Activated CD4-positive, alpha-beta T cell treated with anti-CD3 and anti-CD28 coated beads, Interleukin-2, amount 10 ng/mL, durations not matched to agents 7 days and 5 days (primary cell): ENCODE measurements at regions not wholly inside any gene's neighbourhood (a gene's known extent, or its start where the extent isn't known, plus 50 kb on each side); places are given as distances from the start of the nearest gene placed in this dataset.

Experiments
- CTCF ChIA-PET: fragments of 350-600 bp; sonication (Branson Sonifier 250); formaldehyde crosslinking; loops from one replicate; lab custom pipeline; 2021; ENCODE audit warnings: antibody characterized with exemption; lab: Charles Lee
- POLR2A ChIA-PET: fragments of 350-600 bp; sonication (Branson Sonifier 250); formaldehyde crosslinking; loops from one replicate; lab custom pipeline; 2021; ENCODE audit warnings: antibody characterized with exemption; lab: Charles Lee
- DNase-seq: peaks from one replicate; pipeline ENCODE4 v3.0.0-alpha.2; 2020
- H3K27ac Mint-ChIP-seq: one replicate; pipeline ENCODE4 v1.8.0; 2021; ENCODE audit warnings: mild to moderate bottlenecking, moderate library complexity, mixed read lengths
- H3K27me3 Mint-ChIP-seq: one replicate; pipeline ENCODE4 v1.8.0; 2021; ENCODE audit warnings: mixed read lengths
- H3K36me3 Mint-ChIP-seq: one replicate; pipeline ENCODE4 v1.8.0; 2021; ENCODE audit warnings: low read depth, mixed read lengths
- H3K4me1 Mint-ChIP-seq: one replicate; pipeline ENCODE4 v1.8.0; 2021; ENCODE audit warnings: mixed read lengths
- H3K4me3 Mint-ChIP-seq: one replicate; pipeline ENCODE4 v1.8.0; 2021; ENCODE audit warnings: mild to moderate bottlenecking, moderate library complexity, mixed read lengths
- H3K9me3 Mint-ChIP-seq: one replicate; pipeline ENCODE4 v1.8.0; 2021; ENCODE audit warnings: mixed read lengths

DNA sequence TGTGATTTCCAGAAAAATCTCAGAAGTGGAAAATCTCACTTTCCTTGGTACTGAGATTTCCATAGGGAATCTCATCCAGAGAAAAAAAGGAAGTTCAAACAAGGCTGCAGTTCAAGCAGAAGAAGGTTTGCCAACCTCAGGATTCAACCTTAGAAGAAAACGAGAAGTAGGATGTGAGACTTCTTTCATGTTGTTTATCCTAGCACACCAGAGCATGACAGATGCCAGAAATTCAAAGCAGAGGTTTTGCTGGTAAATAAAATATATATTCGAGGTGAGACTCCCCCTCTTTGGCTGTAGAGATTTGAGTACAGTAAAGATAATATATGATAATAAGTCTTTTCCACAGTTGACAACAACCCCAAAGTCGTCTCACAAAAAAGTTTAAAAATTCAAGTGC is 116.9 kb upstream of the SMC2 start:
- DNase-seq = no peak
- no peaks in the 10 kb centered on the region for H3K9me3 Mint-ChIP-seq
- H3K4me3 Mint-ChIP-seq = no peak overlapping the region
- POLR2A ChIA-PET = no interaction called here
- H3K36me3 Mint-ChIP-seq = no peaks in the 10 kb centered on the region
- CTCF ChIA-PET = no interaction called here
- no peak overlapping the region for H3K27ac Mint-ChIP-seq
- H3K4me1 Mint-ChIP-seq = no peaks in the 10 kb centered on the region
- H3K27me3 Mint-ChIP-seq = no peaks in the 10 kb centered on the region

DNA sequence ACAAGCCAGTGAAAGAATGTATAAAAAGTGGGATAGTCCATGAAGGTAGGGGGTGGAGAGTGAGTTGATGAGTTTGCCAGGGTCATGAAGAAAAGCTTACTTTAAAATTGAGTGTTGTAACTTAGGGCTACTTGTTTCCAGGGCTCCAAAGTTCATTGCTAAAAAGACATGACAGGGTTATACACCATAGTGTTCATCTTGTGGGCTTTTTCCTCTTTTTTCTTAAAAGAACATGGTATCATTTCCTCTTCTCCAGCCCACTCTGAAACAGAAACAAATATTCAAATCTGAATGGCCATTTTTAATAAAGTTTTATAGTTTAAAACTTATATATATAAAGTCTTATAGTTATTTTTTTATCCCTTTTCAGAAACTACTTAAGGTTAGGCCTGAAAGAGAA is 115.7 kb upstream of the SMC2 start:
- H3K27ac Mint-ChIP-seq = no peak overlapping the region
- H3K9me3 Mint-ChIP-seq = no peaks in the 10 kb centered on the region
- H3K4me1 Mint-ChIP-seq = no peaks in the 10 kb centered on the region
- ChIA-PET POLR2A (no interaction called here), CTCF (no interaction called here)
- H3K36me3 Mint-ChIP-seq = no peaks in the 10 kb centered on the region
- H3K4me3 Mint-ChIP-seq = no peak overlapping the region
- no peaks in the 10 kb centered on the region for H3K27me3 Mint-ChIP-seq
- DNase-seq = no peak

DNA sequence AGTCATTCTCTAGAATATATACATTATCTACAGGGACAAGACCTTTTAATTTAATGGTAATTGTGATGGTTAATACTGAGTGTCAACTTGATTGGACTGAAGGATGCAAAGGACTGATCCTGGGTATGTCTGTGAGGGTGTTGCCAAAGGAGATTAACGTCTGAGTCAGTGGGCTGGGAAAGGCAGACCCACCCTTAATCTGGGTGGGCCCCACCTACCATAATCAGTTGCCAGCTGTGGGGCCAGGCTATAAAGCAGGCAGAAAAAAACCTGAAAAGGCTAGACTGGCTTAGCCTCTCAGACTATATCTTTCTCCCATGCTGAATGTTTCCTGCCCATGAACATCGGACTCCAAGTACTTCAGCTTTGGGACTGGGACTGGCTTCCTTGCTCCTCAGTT is 112.2 kb upstream of the SMC2 start:
- H3K27ac Mint-ChIP-seq = no peak overlapping the region
- peaks cover 4% of the 10 kb centered on the region for H3K27me3 Mint-ChIP-seq
- no peak overlapping the region for H3K4me3 Mint-ChIP-seq
- no peaks in the 10 kb centered on the region for H3K4me1 Mint-ChIP-seq
- H3K36me3 Mint-ChIP-seq = no peaks in the 10 kb centered on the region
- no peak for DNase-seq
- ChIA-PET POLR2A (no interaction called here), CTCF (no interaction called here)
- H3K9me3 Mint-ChIP-seq = no peaks in the 10 kb centered on the region

DNA sequence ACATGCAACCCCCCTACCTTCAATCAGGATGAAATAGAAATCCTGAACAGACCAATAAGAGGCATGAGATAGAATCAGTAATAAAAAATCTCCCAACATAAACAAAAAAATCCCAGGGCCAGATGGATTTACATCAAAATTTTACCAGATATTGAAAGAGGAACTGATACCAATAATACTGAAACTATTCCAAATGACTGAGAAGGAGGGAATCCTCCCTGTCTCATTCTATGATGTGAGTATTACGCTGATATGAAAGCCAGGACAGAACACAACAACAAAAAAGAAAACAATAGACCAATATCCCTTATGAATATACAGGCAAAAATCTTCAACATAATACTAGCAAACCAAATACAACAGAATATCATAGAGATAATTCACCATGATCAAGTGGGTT is 109.0 kb upstream of the SMC2 start:
- POLR2A ChIA-PET = no interaction called here

DNA sequence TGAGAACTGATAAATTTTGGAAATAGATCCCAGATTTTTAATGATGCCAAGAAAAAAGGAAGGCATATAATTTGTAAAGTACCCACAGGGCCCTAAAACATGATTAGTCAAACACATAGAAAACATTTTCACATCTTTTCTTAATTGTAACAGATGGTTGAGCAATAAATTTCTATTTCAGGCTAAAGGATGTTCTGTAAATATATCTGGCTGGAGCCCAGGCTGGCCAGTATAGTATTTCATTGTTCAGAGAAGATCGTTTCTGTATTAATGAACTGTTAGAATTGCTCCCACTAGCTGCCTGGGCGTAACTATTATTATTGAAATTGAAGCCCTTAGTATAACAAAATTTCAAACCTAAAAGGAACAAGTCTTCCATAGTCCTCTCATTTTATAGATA is 105.3 kb upstream of the SMC2 start:
- ChIA-PET CTCF (no interaction called here), POLR2A (no interaction called here)
- no peak overlapping the region for H3K4me3 Mint-ChIP-seq
- H3K9me3 Mint-ChIP-seq = no peaks in the 10 kb centered on the region
- H3K27ac Mint-ChIP-seq = no peak overlapping the region
- H3K36me3 Mint-ChIP-seq = no peaks in the 10 kb centered on the region
- H3K4me1 Mint-ChIP-seq = peaks cover 5% of the 10 kb centered on the region
- no peak for DNase-seq
- H3K27me3 Mint-ChIP-seq = peaks cover 4% of the 10 kb centered on the region

More for the DNA sequence above, 109.0 kb upstream of the SMC2 start:
- DNase-seq = no peak
- Mint-ChIP-seq H3K4me3 (no peak overlapping the region), H3K36me3 (no peaks in the 10 kb centered on the region), H3K27ac (no peak overlapping the region), H3K4me1 (peaks cover 2% of the 10 kb centered on the region), H3K9me3 (no peaks in the 10 kb centered on the region), H3K27me3 (peaks cover 4% of the 10 kb centered on the region)
- CTCF ChIA-PET = interaction anchor here (0.6 to 0.7 kb wide), 2 partner anchors 50 to 543 kb away, joined by 3 read pairs; no protein-coding TSS in a partner anchor

DNA sequence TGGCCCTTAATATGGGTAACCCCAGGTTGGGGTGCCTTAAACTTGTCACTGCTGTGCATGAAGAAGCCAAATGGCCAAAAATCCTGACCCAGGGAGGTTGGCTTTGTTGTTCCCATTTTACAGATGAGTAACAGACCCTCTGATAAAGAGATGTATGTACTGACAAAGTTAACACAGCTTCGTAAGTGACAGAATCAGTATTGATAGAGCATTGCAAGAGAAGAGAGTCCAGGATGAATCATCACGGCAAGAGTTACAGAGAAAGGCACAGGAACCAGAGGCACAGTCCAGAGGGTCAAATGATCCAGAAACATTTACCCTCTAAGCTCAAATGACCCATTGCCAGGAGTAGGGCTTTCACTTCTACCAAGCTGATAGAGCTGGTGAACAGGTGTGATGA is 103.8 kb upstream of the SMC2 start:
- ChIA-PET POLR2A (no interaction called here), CTCF (no interaction called here)
- H3K9me3 Mint-ChIP-seq = no peaks in the 10 kb centered on the region
- H3K4me3 Mint-ChIP-seq = no peak overlapping the region
- H3K27me3 Mint-ChIP-seq = peaks cover 3% of the 10 kb centered on the region
- no peak for DNase-seq
- peaks cover 5% of the 10 kb centered on the region for H3K4me1 Mint-ChIP-seq
- H3K36me3 Mint-ChIP-seq = no peaks in the 10 kb centered on the region
- H3K27ac Mint-ChIP-seq = no peak overlapping the region

DNA sequence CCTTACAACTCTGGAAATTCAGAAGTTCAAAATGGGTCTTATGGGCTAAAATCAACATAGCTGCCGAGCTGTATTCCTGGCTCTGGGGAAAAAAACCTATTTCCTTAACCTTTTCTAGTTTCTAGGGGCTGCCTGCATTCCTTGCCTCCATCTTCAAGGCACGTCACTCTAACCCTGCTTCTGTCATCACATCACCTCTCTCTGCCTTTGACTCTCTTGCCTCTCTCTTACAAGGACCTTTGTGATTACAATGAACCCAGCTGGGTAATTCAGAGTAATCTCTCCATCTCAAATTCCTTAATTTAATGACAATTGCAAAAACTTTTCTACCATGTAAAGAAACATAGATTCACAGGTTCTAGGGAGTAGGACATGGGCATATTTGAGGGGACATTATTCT is 103.1 kb upstream of the SMC2 start:
- H3K9me3 Mint-ChIP-seq = no peaks in the 10 kb centered on the region
- ChIA-PET POLR2A (no interaction called here), CTCF (no interaction called here)
- H3K27me3 Mint-ChIP-seq = peaks cover 3% of the 10 kb centered on the region
- no peak for DNase-seq
- peaks cover 5% of the 10 kb centered on the region for H3K4me1 Mint-ChIP-seq
- H3K36me3 Mint-ChIP-seq = no peaks in the 10 kb centered on the region
- H3K4me3 Mint-ChIP-seq = no peak overlapping the region
- no peak overlapping the region for H3K27ac Mint-ChIP-seq

DNA sequence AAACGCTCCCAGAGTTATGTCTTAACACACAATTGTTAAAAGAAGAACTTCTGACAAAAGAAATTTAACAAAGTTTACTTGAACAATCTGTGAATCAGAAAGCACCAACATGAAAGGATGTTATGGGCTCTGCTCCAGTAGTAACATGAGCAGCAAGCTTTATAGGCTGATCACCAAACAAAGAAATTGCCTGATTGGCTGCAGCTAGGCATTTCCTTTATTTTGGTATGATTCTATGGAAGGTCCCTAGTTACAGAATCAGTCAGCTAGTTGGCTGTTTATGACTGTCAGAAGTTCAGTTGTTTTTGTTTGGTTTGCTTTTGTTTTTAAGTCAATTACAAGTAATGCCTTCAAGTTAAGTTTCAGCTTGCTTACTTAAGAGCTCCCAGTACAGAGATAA is 102.4 kb upstream of the SMC2 start:
- CTCF ChIA-PET = no interaction called here
- POLR2A ChIA-PET = no interaction called here
- no peak for DNase-seq
- H3K27ac Mint-ChIP-seq = no peak overlapping the region
- H3K4me3 Mint-ChIP-seq = no peak overlapping the region
- no peaks in the 10 kb centered on the region for H3K36me3 Mint-ChIP-seq
- H3K4me1 Mint-ChIP-seq = peaks cover 5% of the 10 kb centered on the region
- peaks cover 3% of the 10 kb centered on the region for H3K27me3 Mint-ChIP-seq
- no peaks in the 10 kb centered on the region for H3K9me3 Mint-ChIP-seq

DNA sequence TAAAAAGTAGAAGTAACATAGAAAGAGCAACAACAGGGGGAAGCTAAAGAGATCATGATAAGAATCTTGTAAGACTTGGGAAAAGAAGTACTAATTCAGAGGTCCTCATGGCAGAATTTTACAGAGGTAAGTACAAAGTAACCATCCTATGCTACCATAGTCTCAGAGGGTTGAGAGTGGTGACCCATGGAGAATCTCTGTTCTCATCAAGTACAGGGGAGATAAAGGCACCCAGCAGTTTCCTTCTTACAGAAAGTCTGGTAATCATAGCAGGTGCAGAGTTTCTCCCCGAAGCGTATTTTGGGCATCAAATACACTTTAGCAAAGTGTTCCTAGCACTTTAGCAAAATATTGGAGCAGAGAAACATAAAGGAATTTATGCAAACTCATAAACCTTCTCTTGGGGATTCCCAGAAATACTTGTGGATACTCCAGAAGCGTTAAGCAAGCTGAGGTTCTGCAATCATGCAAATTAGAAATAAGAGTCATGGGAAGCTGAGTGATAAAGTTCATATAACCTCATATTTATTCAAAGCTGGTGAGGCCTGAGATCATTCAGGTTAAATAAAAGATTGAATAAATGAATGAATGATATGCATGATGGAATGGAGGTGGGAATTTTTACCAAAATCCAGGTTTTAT is 101.0 kb upstream of the SMC2 start:
- ChIA-PET CTCF (no interaction called here), POLR2A (no interaction called here)
- H3K27ac Mint-ChIP-seq = no peak overlapping the region
- no peak for DNase-seq
- no peaks in the 10 kb centered on the region for H3K9me3 Mint-ChIP-seq
- H3K27me3 Mint-ChIP-seq = peaks cover 3% of the 10 kb centered on the region
- peaks cover 5% of the 10 kb centered on the region for H3K4me1 Mint-ChIP-seq
- no peak overlapping the region for H3K4me3 Mint-ChIP-seq
- no peaks in the 10 kb centered on the region for H3K36me3 Mint-ChIP-seq

DNA sequence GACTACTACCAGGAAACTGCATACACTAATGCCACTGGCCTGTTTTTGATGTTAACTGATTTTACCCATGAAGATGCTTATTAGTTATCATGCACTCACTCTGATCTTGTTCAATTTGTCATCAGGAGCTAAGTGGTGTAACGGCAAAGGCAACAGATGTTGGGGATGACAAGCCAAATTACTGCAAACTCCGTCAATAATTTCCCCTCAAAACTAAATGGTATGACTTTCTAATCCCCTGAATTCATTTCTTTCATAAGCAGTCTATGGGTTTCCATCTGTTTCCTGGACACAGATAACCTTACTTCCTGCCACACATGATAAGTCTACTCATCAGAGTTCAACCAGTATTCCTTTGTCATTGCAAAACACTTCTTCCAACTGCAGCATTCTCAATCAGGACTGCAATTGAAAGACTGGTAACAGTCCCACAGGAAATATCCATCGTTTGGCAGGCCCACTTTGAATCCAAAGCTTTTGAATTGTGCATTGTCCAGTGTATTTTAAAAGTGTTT is 96.2 kb upstream of the SMC2 start:
- Mint-ChIP-seq H3K36me3 (no peaks in the 10 kb centered on the region), H3K27ac (no peak overlapping the region), H3K27me3 (peaks cover 3% of the 10 kb centered on the region), H3K4me1 (no peaks in the 10 kb centered on the region), H3K9me3 (no peaks in the 10 kb centered on the region), H3K4me3 (no peak overlapping the region)
- no peak for DNase-seq
- POLR2A ChIA-PET = no interaction called here
- CTCF ChIA-PET = no interaction called here

DNA sequence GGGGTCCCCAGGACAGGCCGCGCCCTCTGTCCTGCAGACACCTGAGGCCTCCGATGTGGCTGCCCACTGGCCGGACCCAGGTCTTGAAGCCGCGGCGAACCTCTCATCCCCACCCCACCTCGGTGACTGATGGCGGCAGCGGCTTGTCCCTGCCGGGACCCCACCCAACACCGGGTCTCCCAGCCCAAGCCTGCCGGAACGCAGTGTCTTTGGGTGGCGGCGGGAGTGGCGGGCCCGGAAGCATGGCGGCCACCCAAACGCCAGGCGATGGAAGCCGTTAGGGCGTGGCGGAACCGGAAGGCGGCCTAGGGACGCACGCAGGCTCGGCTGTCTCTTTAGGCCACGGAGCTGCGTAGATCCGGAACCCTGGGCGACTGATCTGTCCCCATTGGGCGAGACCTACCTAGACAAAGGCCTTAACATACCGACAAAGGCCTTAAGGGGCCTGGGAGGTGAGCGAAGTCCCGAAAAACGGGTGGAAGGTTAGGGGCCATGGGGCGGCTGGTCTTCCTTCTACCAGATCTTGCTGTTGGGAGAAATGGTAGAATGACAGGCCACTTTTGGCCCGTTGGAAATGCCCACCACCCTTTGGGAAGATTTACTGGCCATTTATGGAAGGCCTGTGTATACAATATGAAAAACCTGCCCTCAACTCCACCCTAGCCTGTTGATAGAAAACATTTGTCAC is 94.6 kb upstream of the SMC2 start:
- no peak for DNase-seq
- H3K9me3 Mint-ChIP-seq = no peaks in the 10 kb centered on the region
- no peaks in the 10 kb centered on the region for H3K36me3 Mint-ChIP-seq
- H3K27ac Mint-ChIP-seq = no peak overlapping the region
- ChIA-PET CTCF (no interaction called here), POLR2A (no interaction called here)
- H3K27me3 Mint-ChIP-seq = no peaks in the 10 kb centered on the region
- H3K4me3 Mint-ChIP-seq = no peak overlapping the region
- H3K4me1 Mint-ChIP-seq = no peaks in the 10 kb centered on the region

DNA sequence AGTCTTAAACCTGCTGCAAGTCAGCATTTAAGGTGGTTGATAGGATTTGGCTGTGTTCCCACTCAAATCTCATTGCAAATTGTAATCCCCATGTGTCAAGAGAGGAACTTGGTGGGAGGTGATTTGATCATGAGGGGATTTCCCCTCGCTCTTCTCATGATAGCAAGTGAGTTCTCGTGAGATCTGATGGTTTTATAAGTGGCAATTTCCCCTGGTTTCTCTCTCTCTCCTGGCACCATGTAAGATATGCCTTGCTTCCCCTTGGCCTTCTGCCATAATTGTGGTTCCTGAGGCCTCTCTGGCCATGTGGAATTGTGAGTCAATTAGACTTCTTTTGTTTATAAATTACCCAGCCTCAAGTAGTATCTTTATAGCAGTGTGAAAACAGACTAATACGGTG is 84.3 kb upstream of the SMC2 start:
- H3K4me3 Mint-ChIP-seq = no peak overlapping the region
- no peaks in the 10 kb centered on the region for H3K36me3 Mint-ChIP-seq
- no peak for DNase-seq
- H3K9me3 Mint-ChIP-seq = no peaks in the 10 kb centered on the region
- H3K27me3 Mint-ChIP-seq = no peaks in the 10 kb centered on the region
- ChIA-PET CTCF (no interaction called here), POLR2A (no interaction called here)
- H3K27ac Mint-ChIP-seq = no peak overlapping the region
- H3K4me1 Mint-ChIP-seq = no peaks in the 10 kb centered on the region

DNA sequence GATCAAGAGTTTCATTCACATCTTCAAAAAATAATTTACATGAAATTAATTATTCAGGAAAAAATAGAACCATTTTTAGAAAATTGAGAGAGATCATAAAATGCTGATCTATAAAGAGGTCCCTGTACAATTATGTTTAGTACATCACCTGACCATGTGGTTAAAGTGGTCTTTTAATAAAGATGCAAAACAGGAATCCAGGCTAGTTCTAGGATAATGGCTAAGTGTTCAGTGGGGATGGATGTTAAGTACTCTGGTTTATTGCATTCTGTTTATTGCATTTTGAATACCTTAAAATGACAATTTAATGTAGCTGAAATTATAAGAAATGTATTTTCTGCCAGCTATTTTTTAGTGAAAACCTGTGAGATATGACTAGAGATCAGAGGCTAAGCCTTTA is 72.0 kb upstream of the SMC2 start:
- ChIA-PET POLR2A (no interaction called here), CTCF (no interaction called here)
- DNase-seq = no peak
- Mint-ChIP-seq H3K4me3 (no peak overlapping the region), H3K9me3 (no peaks in the 10 kb centered on the region), H3K4me1 (peaks cover under 1% of the 10 kb centered on the region), H3K27me3 (peaks cover 2% of the 10 kb centered on the region), H3K27ac (no peak overlapping the region), H3K36me3 (no peaks in the 10 kb centered on the region)

DNA sequence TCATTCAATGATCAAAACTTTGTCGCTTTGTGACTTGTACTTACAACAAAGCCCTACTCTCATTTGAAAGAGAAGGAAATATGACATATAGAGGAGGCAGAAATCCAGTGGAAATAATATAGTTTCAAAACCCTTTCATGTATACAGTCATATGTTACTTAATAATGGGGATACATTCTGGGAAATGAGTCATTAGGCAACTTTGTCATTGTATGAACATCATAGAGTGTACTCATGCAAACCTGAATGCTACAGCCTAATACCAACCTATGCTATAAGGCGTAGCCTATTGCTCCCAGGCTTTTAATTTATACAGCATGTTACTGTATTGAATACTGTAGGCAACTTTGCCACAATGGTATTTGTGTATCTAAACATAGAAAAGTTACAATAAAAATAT is 69.0 kb upstream of the SMC2 start:
- H3K36me3 Mint-ChIP-seq = no peaks in the 10 kb centered on the region
- no peaks in the 10 kb centered on the region for H3K9me3 Mint-ChIP-seq
- H3K4me3 Mint-ChIP-seq = no peak overlapping the region
- DNase-seq = no peak
- H3K4me1 Mint-ChIP-seq = peaks cover 16% of the 10 kb centered on the region
- CTCF ChIA-PET = no interaction called here
- no peak overlapping the region for H3K27ac Mint-ChIP-seq
- POLR2A ChIA-PET = no interaction called here
- no peaks in the 10 kb centered on the region for H3K27me3 Mint-ChIP-seq
